ENCODE measurements at regions not wholly inside any gene's neighbourhood (a gene's known extent, or its start where the extent isn't known, plus 50 kb on each side); places are given as distances from the start of the nearest gene placed in this dataset.

- H3K4me3 ChIP-seq (ENCODE audit: control insufficient read depth in 1 of 7, extremely low read depth in 1 of 7, insufficient read depth in 4 of 7, low read depth in 2 of 7, low read length in 6 of 7), result no peak overlapping the region
- no peak overlapping the region for H3K27ac ChIP-seq (ENCODE audit: insufficient read depth in 1 of 2, low read depth in 1 of 2, low read length in 2 of 2, poor library complexity in 1 of 2, severe bottlenecking in 2 of 2)
- H3K36me3 ChIP-seq (ENCODE audit: control insufficient read depth in 4 of 4, insufficient read depth in 4 of 4, low read length in 3 of 4), result peaks cover 2 to 29% (median 12%) of the 10 kb centered on the region in 4 experiments
- no peaks in the 10 kb centered on the region for H3K9me3 ChIP-seq (ENCODE audit: control extremely low read depth in 1 of 5, control insufficient read depth in 4 of 5, insufficient read depth in 2 of 5, low read depth in 1 of 5, low read length in 4 of 5)
- DNase-seq, result no peak
- peaks cover 0 to 6% (median 2%) of the 10 kb centered on the region in 4 experiments for H3K4me1 ChIP-seq (ENCODE audit: control extremely low read depth in 1 of 4, control insufficient read depth in 4 of 4, insufficient read depth in 4 of 4, low read length in 3 of 4)
- ChIA-PET POLR2A (no interaction called here), CTCF (no interaction called here)
- H3K27me3 ChIP-seq (replicated peaks in 2 of 5; ENCODE audit: control insufficient read depth in 4 of 5, insufficient read depth in 5 of 5, low read length in 4 of 5), result peaks cover 0 to 12% (median 0%) of the 10 kb centered on the region in 5 experiments
- 65% methylated on average over 2 of the region's 2 CpGs for WGBS (ENCODE audit: insufficient coverage)
Observed at GRCh38 chrX:131789664-131790063, 233.4 kb upstream of the STK26 start.

GRCh38 chrX:131791608-131792355, 231.3 kb upstream of the STK26 start:
- H3K4me3 ChIP-seq (ENCODE audit: control insufficient read depth in 1 of 7, extremely low read depth in 1 of 7, insufficient read depth in 4 of 7, low read depth in 2 of 7, low read length in 6 of 7), result peak overlapping the region in 4 of 7 experiments; percentile 21 to 81 (median 68)
- WGBS (ENCODE audit: insufficient coverage), result 29% methylated on average over 3 of the region's 9 CpGs
- DNase-seq, result no peak
- ChIA-PET CTCF (no interaction called here), POLR2A (no interaction called here)
- no peaks in the 10 kb centered on the region for H3K9me3 ChIP-seq (ENCODE audit: control extremely low read depth in 1 of 5, control insufficient read depth in 4 of 5, insufficient read depth in 2 of 5, low read depth in 1 of 5, low read length in 4 of 5)
- H3K27me3 ChIP-seq (replicated peaks in 2 of 5; ENCODE audit: control insufficient read depth in 4 of 5, insufficient read depth in 5 of 5, low read length in 4 of 5), result peaks cover 0 to 20% (median 0%) of the 10 kb centered on the region in 5 experiments
- peaks cover 0 to 6% (median 2%) of the 10 kb centered on the region in 4 experiments for H3K4me1 ChIP-seq (ENCODE audit: control extremely low read depth in 1 of 4, control insufficient read depth in 4 of 4, insufficient read depth in 4 of 4, low read length in 3 of 4)
- peaks cover 2 to 35% (median 14%) of the 10 kb centered on the region in 4 experiments for H3K36me3 ChIP-seq (ENCODE audit: control insufficient read depth in 4 of 4, insufficient read depth in 4 of 4, low read length in 3 of 4)
- H3K27ac ChIP-seq (ENCODE audit: insufficient read depth in 1 of 2, low read depth in 1 of 2, low read length in 2 of 2, poor library complexity in 1 of 2, severe bottlenecking in 2 of 2), result no peak overlapping the region

- peak overlapping the region in 5 of 7 experiments; percentile 31 to 81 (median 68) for H3K4me3 ChIP-seq (ENCODE audit: control insufficient read depth in 1 of 7, extremely low read depth in 1 of 7, insufficient read depth in 4 of 7, low read depth in 2 of 7, low read length in 6 of 7)
- no peaks in the 10 kb centered on the region for H3K9me3 ChIP-seq (ENCODE audit: control extremely low read depth in 1 of 5, control insufficient read depth in 4 of 5, insufficient read depth in 2 of 5, low read depth in 1 of 5, low read length in 4 of 5)
- peaks cover 2 to 35% (median 14%) of the 10 kb centered on the region in 4 experiments for H3K36me3 ChIP-seq (ENCODE audit: control insufficient read depth in 4 of 4, insufficient read depth in 4 of 4, low read length in 3 of 4)
- H3K27me3 ChIP-seq (replicated peaks in 2 of 5; ENCODE audit: control insufficient read depth in 4 of 5, insufficient read depth in 5 of 5, low read length in 4 of 5), result peaks cover 0 to 24% (median 0%) of the 10 kb centered on the region in 5 experiments
- H3K27ac ChIP-seq (ENCODE audit: insufficient read depth in 1 of 2, low read depth in 1 of 2, low read length in 2 of 2, poor library complexity in 1 of 2, severe bottlenecking in 2 of 2), result no peak overlapping the region
- peak in 2 of 3 donors; percentile 97 to 98 for DNase-seq
- ChIA-PET CTCF (no interaction called here), POLR2A (no interaction called here)
- peaks cover 0 to 6% (median 2%) of the 10 kb centered on the region in 4 experiments for H3K4me1 ChIP-seq (ENCODE audit: control extremely low read depth in 1 of 4, control insufficient read depth in 4 of 4, insufficient read depth in 4 of 4, low read length in 3 of 4)
- 53% methylated on average over 12 of the region's 13 CpGs for WGBS (ENCODE audit: insufficient coverage)
Observed at GRCh38 chrX:131792356-131792749, 230.7 kb upstream of the STK26 start.

- ChIA-PET CTCF (no interaction called here), POLR2A (no interaction called here)
- Histone ChIP-seq H3K27me3 (replicated peaks in 2 of 5; ENCODE audit: control insufficient read depth in 4 of 5, insufficient read depth in 5 of 5, low read length in 4 of 5) (peaks cover 0 to 30% (median 0%) of the 10 kb centered on the region in 5 experiments), H3K4me1 (ENCODE audit: control extremely low read depth in 1 of 4, control insufficient read depth in 4 of 4, insufficient read depth in 4 of 4, low read length in 3 of 4) (peaks cover 0 to 6% (median 2%) of the 10 kb centered on the region in 4 experiments), H3K27ac (ENCODE audit: insufficient read depth in 1 of 2, low read depth in 1 of 2, low read length in 2 of 2, poor library complexity in 1 of 2, severe bottlenecking in 2 of 2) (no peak overlapping the region), H3K9me3 (ENCODE audit: control extremely low read depth in 1 of 5, control insufficient read depth in 4 of 5, insufficient read depth in 2 of 5, low read depth in 1 of 5, low read length in 4 of 5) (no peaks in the 10 kb centered on the region), H3K36me3 (ENCODE audit: control insufficient read depth in 4 of 4, insufficient read depth in 4 of 4, low read length in 3 of 4) (peaks cover 2 to 35% (median 14%) of the 10 kb centered on the region in 4 experiments), H3K4me3 (ENCODE audit: control insufficient read depth in 1 of 7, extremely low read depth in 1 of 7, insufficient read depth in 4 of 7, low read depth in 2 of 7, low read length in 6 of 7) (peak overlapping the region in 5 of 7 experiments; percentile 31 to 81 (median 68))
- 60% methylated on average over 15 of the region's 15 CpGs for WGBS (ENCODE audit: insufficient coverage)
- peak in 2 of 3 donors; percentile 92 to 97 for DNase-seq
Observed at GRCh38 chrX:131792789-131793462, 230.2 kb upstream of the STK26 start.

GRCh38 chrX:131795442-131796229, 227.5 kb upstream of the STK26 start:
- Histone ChIP-seq H3K9me3 (ENCODE audit: control extremely low read depth in 1 of 5, control insufficient read depth in 4 of 5, insufficient read depth in 2 of 5, low read depth in 1 of 5, low read length in 4 of 5) (no peaks in the 10 kb centered on the region), H3K27ac (ENCODE audit: insufficient read depth in 1 of 2, low read depth in 1 of 2, low read length in 2 of 2, poor library complexity in 1 of 2, severe bottlenecking in 2 of 2) (no peak overlapping the region), H3K4me1 (ENCODE audit: control extremely low read depth in 1 of 4, control insufficient read depth in 4 of 4, insufficient read depth in 4 of 4, low read length in 3 of 4) (peaks cover 0 to 6% (median 2%) of the 10 kb centered on the region in 4 experiments), H3K4me3 (ENCODE audit: control insufficient read depth in 1 of 7, extremely low read depth in 1 of 7, insufficient read depth in 4 of 7, low read depth in 2 of 7, low read length in 6 of 7) (no peak overlapping the region), H3K36me3 (ENCODE audit: control insufficient read depth in 4 of 4, insufficient read depth in 4 of 4, low read length in 3 of 4) (peaks cover 2 to 35% (median 13%) of the 10 kb centered on the region in 4 experiments), H3K27me3 (replicated peaks in 2 of 5; ENCODE audit: control insufficient read depth in 4 of 5, insufficient read depth in 5 of 5, low read length in 4 of 5) (peaks cover 0 to 24% (median 0%) of the 10 kb centered on the region in 5 experiments)
- no peak for DNase-seq
- ChIA-PET POLR2A (no interaction called here), CTCF (no interaction called here)
- WGBS (ENCODE audit: insufficient coverage), result 43% methylated on average over 38 of the region's 44 CpGs

GRCh38 chrX:131801066-131801465, 222.0 kb upstream of the STK26 start:
- POLR2A ChIA-PET, result no interaction called here
- Histone ChIP-seq H3K27me3 (replicated peaks in 2 of 5; ENCODE audit: control insufficient read depth in 4 of 5, insufficient read depth in 5 of 5, low read length in 4 of 5) (peaks cover 0 to 14% (median 0%) of the 10 kb centered on the region in 5 experiments), H3K4me1 (ENCODE audit: control extremely low read depth in 1 of 4, control insufficient read depth in 4 of 4, insufficient read depth in 4 of 4, low read length in 3 of 4) (peaks cover 0 to 5% (median 0%) of the 10 kb centered on the region in 4 experiments), H3K9me3 (ENCODE audit: control extremely low read depth in 1 of 5, control insufficient read depth in 4 of 5, insufficient read depth in 2 of 5, low read depth in 1 of 5, low read length in 4 of 5) (no peaks in the 10 kb centered on the region), H3K4me3 (ENCODE audit: control insufficient read depth in 1 of 7, extremely low read depth in 1 of 7, insufficient read depth in 4 of 7, low read depth in 2 of 7, low read length in 6 of 7) (no peak overlapping the region), H3K27ac (ENCODE audit: insufficient read depth in 1 of 2, low read depth in 1 of 2, low read length in 2 of 2, poor library complexity in 1 of 2, severe bottlenecking in 2 of 2) (no peak overlapping the region), H3K36me3 (ENCODE audit: control insufficient read depth in 4 of 4, insufficient read depth in 4 of 4, low read length in 3 of 4) (peaks cover 0 to 12% (median 0%) of the 10 kb centered on the region in 4 experiments)
- DNase-seq, result no peak
- CTCF ChIA-PET, result no interaction called here
- WGBS (ENCODE audit: insufficient coverage), result no CpG with 5 or more reads among the region's 1 CpG

Data from common myeloid progenitor, CD34-positive (primary cell).